ENCODE measurements at regions not wholly inside any gene's neighbourhood (a gene's known extent, or its start where the extent isn't known, plus 50 kb on each side); places are given as distances from the start of the nearest gene placed in this dataset.

DNA sequence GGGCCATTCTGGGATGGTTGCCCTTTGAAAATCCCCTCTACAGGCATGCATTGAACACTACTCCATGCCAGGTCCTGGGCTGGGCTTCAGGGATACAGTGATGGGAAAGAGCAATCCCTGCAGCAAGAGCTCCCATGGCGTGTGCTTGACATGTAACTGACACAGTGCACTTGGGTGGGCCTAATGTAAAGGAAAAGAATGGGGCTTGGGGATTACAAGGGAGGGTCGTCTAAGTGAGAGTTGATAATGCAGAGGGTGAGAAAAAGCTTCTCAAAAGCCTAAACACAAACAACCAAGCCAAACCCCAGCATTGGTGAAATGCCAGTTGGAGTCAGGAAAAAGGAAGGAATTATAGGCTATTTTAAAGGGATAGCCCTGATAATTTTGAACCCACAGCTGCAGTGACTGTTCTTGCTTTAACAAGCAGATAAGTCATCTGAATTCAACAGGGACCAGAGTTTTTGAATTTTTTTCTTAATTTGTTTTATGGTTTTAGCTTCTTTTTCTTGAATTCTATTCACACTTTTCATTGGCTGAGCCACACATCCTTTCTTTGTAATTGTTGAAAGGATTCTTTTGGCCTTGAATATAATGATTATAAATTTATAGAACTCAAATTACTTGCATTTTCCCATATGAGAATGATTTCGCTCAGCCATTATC lies 308.7 kb downstream of the LPIN1 start:
- DNase-seq (ENCODE audit: low read depth in 2 of 2, low spot score in 1 of 2) = no peak

DNA sequence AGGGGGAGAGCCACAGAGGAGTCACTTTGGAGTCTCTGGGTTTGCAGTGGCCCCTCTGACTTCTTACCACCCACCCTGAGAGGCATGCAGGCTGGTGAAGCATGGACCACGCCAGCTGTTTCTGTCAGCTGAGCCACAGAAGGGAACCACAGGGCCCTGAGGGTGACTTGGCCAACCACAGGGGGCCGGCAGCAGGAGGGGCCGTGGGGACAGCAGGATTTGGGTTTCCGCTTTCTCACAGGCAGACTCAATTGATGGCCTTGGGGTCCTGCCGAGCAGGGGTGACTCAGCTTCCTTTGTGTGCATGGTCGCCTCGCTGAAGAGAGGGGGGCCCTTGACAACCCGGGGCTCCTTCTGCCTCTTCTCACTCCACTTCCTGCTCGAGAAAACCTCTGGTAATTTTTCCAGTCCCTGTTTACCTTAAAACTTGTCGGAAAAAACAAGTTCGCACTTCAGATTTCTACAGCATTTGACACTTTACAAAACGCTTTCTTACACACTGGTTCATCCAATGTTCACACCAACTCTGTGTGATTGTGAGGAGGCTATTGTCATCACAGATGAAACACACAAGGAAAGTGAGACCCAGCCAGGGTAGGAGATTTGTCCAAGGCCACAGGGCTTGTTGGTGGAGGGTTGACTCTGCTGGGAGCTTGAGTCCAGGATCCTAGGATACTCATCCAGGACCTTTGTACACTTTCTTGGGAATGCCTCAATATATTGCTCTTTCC lies 311.2 kb downstream of the LPIN1 start:
- DNase-seq (ENCODE audit: low read depth in 2 of 2, low spot score in 1 of 2) = peak in 1 of 2 donors; percentile 21

DNA sequence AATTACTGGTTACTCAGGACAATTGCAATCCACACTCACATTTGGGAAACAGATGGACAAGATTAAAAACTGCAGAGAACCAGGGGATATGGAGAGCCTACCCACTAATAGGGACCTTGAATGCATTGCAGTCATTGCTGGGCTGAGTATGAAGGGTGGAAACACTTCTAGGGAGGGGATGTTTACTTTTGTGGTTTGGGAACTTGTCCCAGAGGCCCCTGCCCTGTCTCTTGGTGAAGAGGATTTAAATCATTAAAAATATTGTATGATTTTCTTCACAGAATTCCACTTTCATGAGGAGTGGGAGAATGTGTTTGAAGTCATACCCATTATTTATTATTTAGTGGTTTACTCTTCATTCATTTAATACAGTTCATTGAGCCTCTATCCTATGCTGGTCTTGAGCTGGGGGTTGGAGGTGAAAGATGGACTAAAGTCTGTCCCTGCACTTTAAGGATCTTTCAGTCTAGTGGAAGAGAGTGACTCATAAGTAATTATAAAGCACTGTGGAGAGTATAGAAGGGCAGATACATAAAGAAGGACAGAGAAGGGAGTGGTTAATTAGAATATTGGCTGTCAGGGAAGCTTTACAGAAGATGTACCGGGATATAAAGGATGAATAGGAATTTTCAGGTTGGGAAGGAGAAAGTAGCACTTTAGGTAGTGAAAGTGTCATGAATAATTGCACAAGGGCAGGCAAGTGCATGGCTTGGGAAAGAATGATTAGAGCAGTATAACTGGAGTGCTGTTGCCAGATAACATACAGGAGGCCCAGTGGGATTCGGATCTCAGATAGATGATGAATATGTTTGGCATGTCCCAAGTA lies 313.4 kb downstream of the LPIN1 start:
- DNase-seq (ENCODE audit: low read depth in 2 of 2, low spot score in 1 of 2) = no peak

DNA sequence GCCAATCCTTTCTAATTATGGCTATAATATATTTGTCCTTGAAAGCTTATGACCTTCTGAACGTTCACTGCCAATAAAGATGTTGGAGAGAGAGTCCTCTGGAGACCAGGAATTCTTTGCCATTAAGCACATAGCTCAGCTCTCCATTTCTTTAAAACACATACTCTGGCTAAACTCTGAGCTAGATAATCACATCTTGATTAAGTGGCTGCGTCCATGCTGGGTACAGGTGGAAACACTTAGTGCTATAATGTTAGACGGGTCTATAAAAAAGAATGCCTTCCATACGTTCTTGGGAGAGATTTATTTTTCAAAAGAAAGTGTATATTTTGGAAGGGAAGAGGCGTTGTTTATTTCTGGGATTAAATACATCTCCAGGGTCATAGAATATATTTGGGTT lies 314.5 kb downstream of the LPIN1 start:
- no peak for DNase-seq (ENCODE audit: low read depth in 2 of 2, low spot score in 1 of 2)

DNA sequence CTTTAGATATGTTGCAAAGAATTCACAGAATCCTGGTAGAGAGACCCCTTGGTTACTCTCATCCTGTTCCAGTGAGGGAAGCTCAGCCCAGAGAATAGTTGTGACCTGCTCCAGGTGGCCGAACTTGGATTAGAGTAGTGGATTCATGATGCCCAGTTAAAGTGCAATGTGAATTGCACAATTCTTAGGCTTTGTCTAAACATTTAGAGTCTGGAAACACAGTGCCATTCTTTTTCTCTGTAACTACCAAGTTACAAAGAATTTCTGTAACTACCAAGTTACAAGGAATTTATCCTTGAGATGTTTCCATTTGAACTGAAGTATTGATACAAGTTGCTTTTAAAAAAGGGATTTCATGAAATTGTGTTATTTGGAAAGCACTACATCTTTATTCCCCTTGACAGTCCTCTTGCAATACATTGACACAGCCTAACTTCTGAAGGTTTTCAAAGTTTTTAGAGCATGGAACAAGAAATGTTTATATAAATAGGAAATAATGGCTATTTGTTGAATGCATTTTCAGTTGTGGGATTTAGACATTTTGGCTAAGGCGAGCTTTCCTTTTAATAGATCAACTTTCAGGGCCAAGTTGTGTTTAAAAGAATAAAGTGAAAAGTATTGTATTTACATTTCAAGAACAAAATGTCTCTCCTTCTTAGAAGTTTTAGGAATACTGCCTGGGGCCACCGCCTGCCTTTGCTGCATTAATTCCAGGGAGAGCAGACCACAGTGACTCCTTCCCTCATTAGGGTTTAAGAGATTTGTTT lies 315.0 kb downstream of the LPIN1 start:
- DNase-seq (ENCODE audit: low read depth in 2 of 2, low spot score in 1 of 2) = no peak

DNA sequence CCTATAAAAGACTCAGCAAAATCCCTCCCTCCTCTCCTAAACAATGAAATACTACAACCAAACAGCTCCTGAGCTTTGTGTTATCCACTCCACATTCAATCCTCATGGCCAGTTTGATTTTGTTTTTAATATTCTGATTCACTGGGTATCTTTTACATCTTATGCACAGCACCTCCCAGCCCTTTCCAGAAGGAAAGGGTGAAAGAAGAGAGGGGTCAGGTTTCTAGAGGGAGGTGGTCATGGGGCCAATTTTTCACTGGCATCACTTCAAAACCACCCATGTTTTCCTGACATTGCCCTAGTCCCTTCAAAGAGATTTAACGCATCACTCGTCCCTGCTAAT lies 315.6 kb downstream of the LPIN1 start:
- no peak for DNase-seq (ENCODE audit: low read depth in 2 of 2, low spot score in 1 of 2)

DNA sequence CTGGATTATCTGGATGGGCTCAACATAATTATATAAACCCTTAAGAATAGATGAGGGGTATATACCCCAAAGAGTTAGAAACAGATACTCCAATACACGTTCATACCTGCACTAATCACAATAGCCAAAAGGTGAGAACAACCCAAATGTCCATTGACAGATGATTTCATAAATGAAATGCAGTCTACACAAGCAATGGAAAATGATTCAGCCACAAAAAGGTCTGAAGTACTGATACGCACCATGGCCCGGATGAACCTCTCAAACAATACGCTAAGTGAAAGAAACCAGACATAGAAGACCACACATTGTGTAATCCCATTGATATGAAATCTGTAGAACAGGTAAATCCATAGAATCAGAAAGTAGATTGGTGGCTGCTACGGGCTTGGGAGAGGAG lies 316.8 kb downstream of the LPIN1 start:
- DNase-seq (ENCODE audit: low read depth in 2 of 2, low spot score in 1 of 2) = no peak

DNA sequence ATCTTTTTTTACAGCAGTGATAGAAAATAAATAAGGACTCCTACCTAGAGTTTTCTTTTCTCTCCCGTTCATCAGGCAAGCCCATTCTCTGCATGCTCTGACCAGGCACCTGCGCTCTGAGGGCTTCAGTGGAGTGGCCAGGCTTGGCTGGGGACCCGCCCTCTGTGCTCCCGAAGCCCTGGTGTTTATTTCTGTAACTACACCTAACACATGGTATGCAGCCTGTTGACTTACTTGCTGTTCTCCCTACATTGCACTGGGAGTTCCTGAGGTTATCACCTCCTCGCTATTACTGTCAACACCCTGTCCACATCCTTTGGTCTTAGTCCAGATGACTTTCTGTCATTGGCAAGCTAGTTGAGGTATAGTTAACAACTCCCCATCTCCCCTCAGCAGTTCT lies 317.7 kb downstream of the LPIN1 start:
- no peak for DNase-seq (ENCODE audit: low read depth in 2 of 2, low spot score in 1 of 2)

DNA sequence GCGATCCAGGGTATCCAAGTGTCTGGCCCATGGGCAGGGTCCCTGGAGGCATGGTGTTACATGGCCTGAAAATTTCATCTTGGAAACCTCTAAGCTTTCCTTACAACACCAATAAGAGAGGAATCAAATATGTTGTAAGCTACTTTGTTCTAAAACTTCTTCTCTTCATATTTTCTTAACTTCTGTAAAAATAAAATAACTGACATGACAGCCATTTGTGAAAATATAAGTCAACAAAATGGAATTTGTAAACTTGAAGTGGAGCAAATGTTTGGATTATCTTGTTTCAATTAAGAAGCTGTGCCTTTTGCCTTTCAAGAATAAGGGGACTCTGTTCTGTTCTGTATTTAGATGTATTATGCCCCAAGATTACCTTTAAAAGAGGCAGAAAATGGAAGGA lies 319.7 kb downstream of the LPIN1 start:
- no peak for DNase-seq (ENCODE audit: low read depth in 2 of 2, low spot score in 1 of 2)

DNA sequence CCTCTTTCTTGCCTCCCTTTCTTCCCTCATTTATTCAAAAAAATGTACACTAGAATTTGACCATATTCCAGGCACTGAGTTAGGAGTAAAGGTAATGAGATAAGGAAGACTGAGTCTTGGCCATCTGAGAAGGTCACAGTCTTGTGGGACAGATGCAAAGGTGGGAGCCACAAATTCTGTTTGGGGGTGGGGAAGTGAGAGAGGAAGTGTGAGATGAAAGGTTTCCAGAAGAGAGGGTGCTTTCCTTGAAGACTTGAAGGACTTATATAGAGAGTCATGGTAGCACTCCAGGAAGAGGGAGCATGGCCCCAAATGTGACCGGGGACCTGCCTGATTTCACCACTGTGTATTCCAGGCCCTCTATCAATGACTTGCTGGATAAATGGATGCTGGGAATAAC lies 320.6 kb downstream of the LPIN1 start:
- DNase-seq (ENCODE audit: low read depth in 2 of 2, low spot score in 1 of 2) = no peak

DNA sequence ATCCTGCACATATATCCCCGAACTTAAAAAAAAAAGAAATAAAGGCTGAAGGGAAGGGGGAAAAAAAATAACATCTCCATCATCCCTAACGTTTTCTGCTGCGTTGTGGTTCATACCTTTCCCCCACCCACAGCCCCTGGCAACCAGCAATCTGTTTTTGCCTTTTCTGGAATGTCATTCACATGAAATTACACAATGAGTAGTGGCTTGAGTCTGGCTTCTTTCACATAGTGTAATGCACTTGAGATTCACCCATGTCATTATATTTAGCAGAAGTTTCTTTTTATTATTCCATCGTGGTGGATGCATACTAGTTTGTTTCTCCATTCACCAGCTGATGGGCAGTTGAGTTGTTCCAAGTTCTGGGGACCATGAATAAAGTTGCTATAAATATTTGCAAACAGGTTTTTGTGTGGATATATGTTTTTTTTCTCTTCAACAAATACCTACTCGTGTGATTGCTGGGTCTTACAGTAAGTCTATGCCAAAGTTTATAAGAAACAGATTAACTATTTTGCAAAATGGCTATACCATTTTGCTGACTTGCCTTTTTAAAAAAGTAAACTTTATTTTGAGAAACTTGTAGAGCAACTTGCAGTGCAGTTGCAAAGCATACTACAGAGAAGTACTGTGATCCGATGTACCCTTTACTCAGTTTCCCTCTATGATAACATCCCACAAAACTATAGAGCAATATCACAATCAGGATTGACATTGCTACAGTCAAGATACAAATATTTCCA lies 322.5 kb downstream of the LPIN1 start:
- no peak for DNase-seq (ENCODE audit: low read depth in 2 of 2, low spot score in 1 of 2)

DNA sequence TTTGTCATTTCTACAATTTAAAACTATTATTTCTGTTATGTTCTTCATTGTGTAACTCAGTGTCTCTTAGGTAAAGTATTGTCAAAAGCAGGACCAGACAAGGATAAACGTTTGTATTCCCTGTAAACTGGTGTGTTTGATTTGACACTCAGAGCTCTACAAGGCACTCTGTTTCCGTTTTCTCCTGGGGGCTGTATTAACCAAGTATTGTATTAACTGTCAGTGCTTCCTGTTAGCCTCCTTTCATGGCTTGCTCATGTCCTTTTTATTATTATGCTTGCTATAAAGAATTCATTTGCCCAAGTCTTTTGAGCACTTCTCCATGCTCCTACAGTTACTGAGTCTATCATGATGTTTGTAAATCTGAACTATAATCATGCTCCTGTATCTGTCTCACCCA lies 323.7 kb downstream of the LPIN1 start:
- no peak for DNase-seq (ENCODE audit: low read depth in 2 of 2, low spot score in 1 of 2)

DNA sequence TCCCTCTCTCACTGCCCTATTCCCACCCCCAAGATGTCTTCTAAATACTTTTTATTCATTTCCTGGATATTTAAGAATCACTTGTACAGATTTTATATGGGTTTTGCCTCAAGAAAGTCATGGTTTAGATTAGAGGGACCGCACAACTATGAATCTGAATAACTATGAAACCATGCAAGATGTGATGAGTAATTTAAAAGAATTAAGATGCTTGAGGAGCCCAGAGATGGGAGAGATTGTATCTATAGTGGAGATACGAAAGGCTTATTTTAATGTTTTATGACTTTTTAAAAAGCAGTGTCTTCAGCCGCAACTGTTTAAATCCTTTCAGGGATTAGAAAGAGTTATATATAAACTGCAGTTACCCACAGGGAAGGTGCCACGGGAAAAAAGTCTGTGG lies 324.1 kb downstream of the LPIN1 start:
- DNase-seq (ENCODE audit: low read depth in 2 of 2, low spot score in 1 of 2) = no peak

DNA sequence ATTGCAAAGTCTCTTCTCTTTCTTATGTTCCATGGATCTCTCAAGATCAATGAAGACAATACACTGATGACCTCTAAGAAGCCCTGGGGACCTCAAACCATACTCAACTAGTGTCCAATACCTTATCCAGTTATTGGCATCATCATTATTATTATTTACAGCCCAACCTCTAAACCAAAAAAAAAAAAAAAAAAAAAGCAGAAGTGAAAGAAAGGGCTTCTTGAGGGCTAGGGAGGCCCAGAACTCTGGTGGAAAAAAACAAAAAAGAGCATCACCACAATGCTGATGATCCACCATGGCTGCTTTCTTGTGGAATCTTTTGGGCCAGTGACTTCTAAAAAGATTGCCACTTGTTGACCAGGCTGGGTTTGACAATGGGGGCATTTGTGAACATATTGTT lies 324.9 kb downstream of the LPIN1 start:
- DNase-seq (ENCODE audit: low read depth in 2 of 2, low spot score in 1 of 2) = no peak

DNA sequence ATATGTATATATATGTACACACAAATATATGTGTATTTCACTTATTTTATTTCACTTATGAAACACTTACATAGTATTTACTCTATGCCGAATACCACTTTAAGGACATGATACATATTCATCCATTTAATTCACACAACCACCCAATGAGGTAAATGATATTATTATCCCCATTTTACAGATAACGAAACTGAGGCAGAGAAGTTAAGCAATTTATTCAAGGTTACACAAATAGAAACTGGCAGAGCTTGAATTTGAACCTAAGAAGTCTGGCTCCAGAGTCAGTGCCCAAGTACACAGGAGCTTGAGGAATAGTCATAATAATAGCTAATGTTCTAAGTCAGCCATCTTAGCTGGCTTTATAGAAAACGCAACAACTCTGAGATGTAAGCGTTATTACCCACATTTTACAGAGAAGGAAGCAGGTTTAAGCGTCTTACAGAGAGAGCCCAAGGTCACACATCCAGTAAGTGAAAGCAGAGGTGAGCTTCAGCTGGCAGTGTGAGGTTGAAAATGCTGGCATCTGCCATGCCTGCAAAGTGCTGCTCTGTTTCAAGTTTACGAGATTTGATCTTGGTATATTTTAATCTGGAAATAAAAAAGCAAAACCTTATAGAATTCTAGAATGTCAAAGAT lies 326.9 kb downstream of the LPIN1 start:
- DNase-seq (ENCODE audit: low read depth in 2 of 2, low spot score in 1 of 2) = no peak

DNA sequence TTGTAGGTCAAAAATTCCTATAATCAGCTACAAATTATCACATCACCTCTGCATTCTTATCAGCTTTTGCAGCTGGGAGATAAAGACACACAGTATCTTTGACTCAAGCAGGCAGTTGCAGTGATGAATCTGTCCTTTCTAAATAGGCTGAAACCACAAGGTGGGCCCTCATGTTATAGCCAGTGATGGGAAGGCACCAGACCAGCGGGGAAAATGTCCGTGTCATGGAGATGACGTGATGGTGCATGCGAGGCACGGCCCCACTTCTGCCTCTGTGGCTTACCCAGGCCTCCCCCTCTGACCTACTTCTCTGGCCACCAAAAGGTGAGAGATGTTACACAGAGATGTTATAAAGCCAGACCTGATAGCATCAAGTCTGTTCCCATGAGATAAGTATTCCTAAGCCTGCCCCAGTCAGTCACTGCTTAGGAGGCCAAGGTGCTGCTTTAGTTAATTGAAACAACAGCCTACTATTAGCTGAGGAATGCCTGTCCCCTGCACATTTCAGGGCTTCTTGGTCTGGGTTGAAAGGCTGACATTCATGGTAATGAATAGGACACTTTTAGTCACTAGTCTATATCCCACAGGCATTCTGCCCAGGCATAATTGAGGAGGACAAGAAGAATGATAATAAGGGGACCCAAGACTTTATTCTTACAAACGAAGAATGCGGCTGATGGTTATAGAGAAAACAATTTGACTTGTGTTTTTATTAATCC lies 327.9 kb downstream of the LPIN1 start:
- no peak for DNase-seq (ENCODE audit: low read depth in 2 of 2, low spot score in 1 of 2)

DNA sequence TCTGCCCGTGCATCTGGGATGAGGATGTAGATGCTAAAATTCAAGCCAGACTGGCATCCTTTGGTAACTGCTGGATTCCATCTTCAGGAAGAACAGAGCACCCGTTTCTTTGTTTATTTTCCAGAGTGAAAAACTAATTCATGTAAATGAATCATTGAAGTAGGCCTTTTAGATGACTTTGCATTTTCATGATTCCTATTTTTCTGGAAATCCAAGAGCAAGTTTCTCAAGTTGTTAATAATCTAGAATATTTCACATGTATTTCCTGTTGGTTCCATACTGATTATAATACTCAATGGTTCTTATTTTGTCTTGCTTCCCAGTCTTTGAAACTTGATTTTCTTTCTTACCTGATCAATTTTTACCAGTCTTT lies 328.4 kb downstream of the LPIN1 start:
- DNase-seq (ENCODE audit: low read depth in 2 of 2, low spot score in 1 of 2) = no peak

DNA sequence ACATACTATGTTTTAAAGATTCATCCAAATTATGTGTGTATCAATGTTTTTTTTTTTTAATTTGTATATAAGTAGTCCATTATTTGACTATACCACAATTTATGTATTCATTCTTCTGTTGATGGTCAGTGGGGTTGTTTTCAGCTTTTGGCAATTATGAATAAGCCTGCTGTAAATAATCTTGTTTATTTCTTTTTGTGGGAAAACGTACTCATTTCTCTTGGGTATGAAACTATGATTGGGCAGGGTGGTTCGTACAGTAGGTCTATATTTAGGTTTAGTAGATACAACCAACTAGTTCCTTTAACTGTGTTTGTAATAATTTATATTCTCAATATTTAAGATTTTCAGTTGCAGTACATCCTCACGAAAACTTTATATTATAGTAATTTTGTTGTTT lies 329.2 kb downstream of the LPIN1 start:
- DNase-seq (ENCODE audit: low read depth in 2 of 2, low spot score in 1 of 2) = no peak

DNA sequence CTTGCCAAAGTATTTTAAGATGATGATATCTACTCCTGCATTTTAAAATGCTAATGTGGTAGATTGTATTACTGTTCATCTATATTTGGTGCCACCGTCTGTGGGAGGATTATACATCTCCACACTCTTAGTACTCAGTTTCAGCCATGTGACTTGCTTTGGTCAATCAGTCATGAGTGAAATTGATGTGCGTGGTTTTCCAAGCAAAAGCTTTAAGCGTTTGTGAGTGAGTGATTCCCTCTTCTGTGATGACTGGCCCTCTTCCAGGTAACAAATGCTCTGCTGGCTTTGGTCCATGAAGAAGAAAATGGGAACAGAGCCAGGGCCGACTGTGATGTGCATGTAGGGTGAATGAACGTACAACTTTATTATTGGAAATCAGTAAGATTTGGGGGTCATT lies 330.4 kb downstream of the LPIN1 start:
- DNase-seq (ENCODE audit: low read depth in 2 of 2, low spot score in 1 of 2) = no peak

DNA sequence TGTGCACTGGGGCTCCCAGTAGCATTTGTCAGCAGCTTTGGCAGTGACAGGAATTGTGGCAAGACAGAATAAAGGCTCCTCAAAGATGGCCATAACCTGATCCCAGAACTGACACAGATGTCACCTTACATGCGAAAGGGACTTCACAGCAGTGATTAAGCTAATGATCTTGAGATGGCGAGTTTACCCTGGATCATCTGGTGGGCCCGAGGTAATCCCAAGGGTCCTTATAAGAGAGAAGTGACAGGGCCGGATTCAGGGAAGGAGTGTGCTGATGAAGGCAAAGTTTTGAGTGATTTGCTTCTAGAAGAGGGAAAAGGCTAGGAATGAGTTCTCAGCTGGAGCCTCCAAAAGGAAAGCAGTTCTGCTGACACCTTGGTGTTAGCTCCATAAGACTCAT lies 333.9 kb downstream of the LPIN1 start:
- no peak for DNase-seq (ENCODE audit: low read depth in 2 of 2, low spot score in 1 of 2)
